ENCODE measurements at regions not wholly inside any gene's neighbourhood (a gene's known extent, or its start where the extent isn't known, plus 50 kb on each side); places are given as distances from the start of the nearest gene placed in this dataset.

DNA sequence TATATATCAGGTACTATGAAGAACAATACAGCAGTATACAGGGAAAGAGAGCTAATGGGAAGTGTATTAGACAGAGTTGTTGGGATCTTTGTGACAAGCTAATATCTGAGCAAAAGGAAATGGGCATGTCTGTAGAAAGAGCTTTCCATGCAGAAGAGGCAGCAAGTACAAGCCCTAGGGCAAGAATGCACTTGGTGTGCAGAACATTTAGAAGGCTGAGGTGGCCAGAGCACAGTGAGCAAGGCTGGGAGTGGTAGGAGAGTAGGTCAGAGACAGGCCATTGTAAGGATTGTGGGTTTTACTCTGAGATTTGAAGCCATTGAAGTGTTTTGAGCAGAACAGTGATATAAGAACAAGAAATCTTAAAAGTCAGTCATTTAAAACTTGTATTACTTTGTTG is 353.9 kb upstream of the TGFBR2 start:
- Histone ChIP-seq H3K9ac (ENCODE audit: low read length) (no peak overlapping the region), H3K36me3 (ENCODE audit: insufficient read depth, low read length) (no peaks in the 10 kb centered on the region), H3K9me2 (ENCODE audit: insufficient read depth, low read length) (no peaks in the 10 kb centered on the region), H2AFZ (ENCODE audit: low read depth, low read length) (no peak overlapping the region), H3K27me3 (ENCODE audit: insufficient read depth, low read depth, low read length) (no peaks in the 10 kb centered on the region), H3F3A (ENCODE audit: insufficient read depth, low read length, poor library complexity, severe bottlenecking) (no peaks in the 10 kb centered on the region), H3K79me2 (replicated peaks; ENCODE audit: insufficient read depth, low read length) (no peaks in the 10 kb centered on the region), H3K27ac (ENCODE audit: low read length) (no peak overlapping the region), H3K9me3 (ENCODE audit: low read length) (no peaks in the 10 kb centered on the region), H4K20me1 (ENCODE audit: insufficient read depth) (no peaks in the 10 kb centered on the region), H3K4me3 (ENCODE audit: low read length) (no peak overlapping the region), H3K4me2 (ENCODE audit: low read length) (no peak overlapping the region)
- TF ChIP-seq TAF1 (IDR thresholded peaks at IDR 0.05; ENCODE audit: low read depth) (no peak), CTCF (IDR thresholded peaks at IDR 0.05; ENCODE audit: poor library complexity, severe bottlenecking) (no peak), REST (IDR thresholded peaks at IDR 0.05; ENCODE audit: borderline replicate concordance) (no peak), POLR2AphosphoS5 (IDR thresholded peaks at IDR 0.05) (no peak), EP300 (conservative IDR thresholded peaks at IDR 0.05; ENCODE audit: poor library complexity, severe bottlenecking) (no peak), RAD21 (conservative IDR thresholded peaks at IDR 0.05) (no peak), SMC3 (conservative IDR thresholded peaks at IDR 0.05; ENCODE audit: poor library complexity) (no peak), EZH2 (IDR thresholded peaks at IDR 0.05; ENCODE audit: borderline replicate concordance, insufficient read depth, low read length, poor library complexity, severe bottlenecking) (no peak), MXI1 (conservative IDR thresholded peaks at IDR 0.05; ENCODE audit: poor library complexity, severe bottlenecking) (no peak)

GRCh38 chr3:30253832-30254231 is 352.6 kb upstream of the TGFBR2 start:
- Histone ChIP-seq H3F3A (ENCODE audit: insufficient read depth, low read length, poor library complexity, severe bottlenecking) (no peaks in the 10 kb centered on the region), H3K27me3 (ENCODE audit: insufficient read depth, low read depth, low read length) (no peaks in the 10 kb centered on the region), H3K9me3 (ENCODE audit: low read length) (no peaks in the 10 kb centered on the region), H3K79me2 (replicated peaks; ENCODE audit: insufficient read depth, low read length) (no peaks in the 10 kb centered on the region), H3K9ac (ENCODE audit: low read length) (no peak overlapping the region), H4K20me1 (ENCODE audit: insufficient read depth) (no peaks in the 10 kb centered on the region), H3K36me3 (ENCODE audit: insufficient read depth, low read length) (no peaks in the 10 kb centered on the region), H3K4me3 (ENCODE audit: low read length) (no peak overlapping the region), H3K9me2 (ENCODE audit: insufficient read depth, low read length) (no peaks in the 10 kb centered on the region), H3K27ac (ENCODE audit: low read length) (no peak overlapping the region), H2AFZ (ENCODE audit: low read depth, low read length) (no peak overlapping the region), H3K4me2 (ENCODE audit: low read length) (no peak overlapping the region)
- TF ChIP-seq CTCF (IDR thresholded peaks at IDR 0.05; ENCODE audit: poor library complexity, severe bottlenecking) (no peak), TAF1 (IDR thresholded peaks at IDR 0.05; ENCODE audit: low read depth) (no peak), MXI1 (conservative IDR thresholded peaks at IDR 0.05; ENCODE audit: poor library complexity, severe bottlenecking) (no peak), POLR2AphosphoS5 (IDR thresholded peaks at IDR 0.05) (no peak), REST (IDR thresholded peaks at IDR 0.05; ENCODE audit: borderline replicate concordance) (no peak), EP300 (conservative IDR thresholded peaks at IDR 0.05; ENCODE audit: poor library complexity, severe bottlenecking) (no peak), EZH2 (IDR thresholded peaks at IDR 0.05; ENCODE audit: borderline replicate concordance, insufficient read depth, low read length, poor library complexity, severe bottlenecking) (no peak), SMC3 (conservative IDR thresholded peaks at IDR 0.05; ENCODE audit: poor library complexity) (no peak), RAD21 (conservative IDR thresholded peaks at IDR 0.05) (no peak)

All from neural cell (in vitro differentiated cells).